GM23248 (cell line): ENCODE measurements at regions not wholly inside any gene's neighbourhood (a gene's known extent, or its start where the extent isn't known, plus 50 kb on each side); places are given as distances from the start of the nearest gene placed in this dataset.
A peak's percentile ranks its signal among the peaks of the same experiment; 100 is the strongest.

Source experiments
- DNase-seq: peaks from one replicate; pipeline ENCODE4 v3.0.0-alpha.2; 2015
- H2AFZ ChIP-seq: fragments of 200-600 bp; sonication (generic); 2 replicates; pipeline ENCODE4 v1.6.1; 2016; ENCODE audit warnings: antibody characterized with exemption
- H3F3A ChIP-seq: fragments of 200-600 bp; sonication (generic); 2 replicates; pipeline ENCODE4 v1.6.1; 2016; ENCODE audit warnings: mild to moderate bottlenecking, antibody characterized with exemption, mixed run types; ENCODE audit not compliant: insufficient read depth
- H3K27ac ChIP-seq: fragments of 200-600 bp; sonication (generic); 2 replicates; pipeline ENCODE4 v1.5.1; 2016; ENCODE audit warnings: mild to moderate bottlenecking
- H3K27me3 ChIP-seq: fragments of 200-600 bp; sonication (generic); replicated peaks from 2 replicates; pipeline ENCODE4 v1.6.1; 2016; ENCODE audit warnings: mild to moderate bottlenecking; ENCODE audit not compliant: insufficient read depth
- H3K36me3 ChIP-seq: fragments of 200-600 bp; sonication (generic); 2 replicates; pipeline ENCODE4 v1.6.1; 2016; ENCODE audit warnings: low read depth, mild to moderate bottlenecking
- H3K4me1 ChIP-seq: fragments of 200-600 bp; sonication (generic); 2 replicates; pipeline ENCODE4 v1.6.1; 2016; ENCODE audit warnings: mild to moderate bottlenecking; ENCODE audit not compliant: insufficient read depth
- H3K4me2 ChIP-seq: fragments of 200-600 bp; sonication (generic); one replicate; pipeline ENCODE4 v1.6.1; 2016; ENCODE audit warnings: mild to moderate bottlenecking; ENCODE audit not compliant: unreplicated experiment
- H3K4me3 ChIP-seq: fragments of 200-600 bp; sonication (generic); 2 replicates; pipeline ENCODE4 v1.5.1; 2016; ENCODE audit warnings: mild to moderate bottlenecking
- H3K79me2 ChIP-seq: fragments of 200-600 bp; sonication (generic); 2 replicates; pipeline ENCODE4 v1.6.1; 2016; ENCODE audit warnings: mild to moderate bottlenecking; ENCODE audit not compliant: insufficient read depth
- H3K9ac ChIP-seq: fragments of 200-600 bp; sonication (generic); 2 replicates; pipeline ENCODE4 v1.6.1; 2016; ENCODE audit warnings: mild to moderate bottlenecking
- H3K9me2 ChIP-seq: fragments of 200-600 bp; sonication (generic); 2 replicates; pipeline ENCODE4 v1.6.1; 2016; ENCODE audit warnings: mixed run types, mild to moderate bottlenecking, moderate library complexity; ENCODE audit not compliant: insufficient read depth
- H3K9me3 ChIP-seq: fragments of 200-600 bp; sonication (generic); one replicate; pipeline ENCODE4 v1.6.1; 2017; ENCODE audit warnings: low read depth
- H4K20me1 ChIP-seq: fragments of 200-600 bp; sonication (generic); 2 replicates; pipeline ENCODE4 v1.6.0; 2016; ENCODE audit not compliant: insufficient read depth
- EZH2 ChIP-seq: fragments of 200-600 bp; sonication (generic); IDR thresholded peaks from 2 replicates; pipeline ENCODE4 v1.6.1; 2018; ENCODE audit warnings: antibody characterized with exemption, mild to moderate bottlenecking; ENCODE audit not compliant: insufficient read depth, poor library complexity, severe bottlenecking
- EZH2phosphoT487 ChIP-seq: fragments of 200-600 bp; sonication (generic); IDR thresholded peaks from 2 replicates; pipeline ENCODE4 v1.6.1; 2018; ENCODE audit warnings: antibody characterized with exemption, moderate library complexity, mild to moderate bottlenecking, low read depth; ENCODE audit not compliant: insufficient read depth
- WGBS, 2 experiments: methylation state at CpG; one replicate each; pipeline ENCODE4 v1.1.6; 2015 to 2017; ENCODE audit warnings: low lambda C conversion rate in 2 of 2, low coverage in 1 of 2; ENCODE audit errors: missing lambda C conversion rate in 2 of 2; 5-methylcytosine and 5-hydroxymethylcytosine counted together
- in situ Hi-C: fragments of 300-500 bp; cut with MboI; formaldehyde crosslinking; loops from 2 replicates; pipeline ENCODE4 v1.15.0; 2020

GRCh38 chr10:60649485-60650377 is 128.5 kb upstream of the CDK1 start:
- H3K4me1 ChIP-seq = no peaks in the 10 kb centered on the region
- no peak overlapping the region for H2AFZ ChIP-seq
- H3K9me3 ChIP-seq = no peaks in the 10 kb centered on the region
- no peaks in the 10 kb centered on the region for H3K27me3 ChIP-seq
- no peak overlapping the region for H3K27ac ChIP-seq
- no peak overlapping the region for H3K4me3 ChIP-seq
- no peak for DNase-seq
- no peaks in the 10 kb centered on the region for H3K36me3 ChIP-seq
- H3F3A ChIP-seq = no peaks in the 10 kb centered on the region
- H3K9me2 ChIP-seq = no peaks in the 10 kb centered on the region
- H4K20me1 ChIP-seq = no peaks in the 10 kb centered on the region
- no peak overlapping the region for H3K4me2 ChIP-seq
- in situ Hi-C loops = loop anchor here (5.0 kb wide), 1 partner anchor 207 kb away; no protein-coding TSS in a partner anchor
- no peak for TF ChIP-seq EZH2phosphoT487
- H3K9ac ChIP-seq = no peak overlapping the region
- H3K79me2 ChIP-seq = no peaks in the 10 kb centered on the region
- 70 to 75% methylated on average over 4 of the region's 4 CpGs for WGBS, 2 experiments

GRCh38 chr10:60648761-60649160 is 129.5 kb upstream of the CDK1 start:
- DNase-seq = no peak
- H3K27me3 ChIP-seq = no peaks in the 10 kb centered on the region
- H3K9me3 ChIP-seq = no peaks in the 10 kb centered on the region
- no peaks in the 10 kb centered on the region for H3K9me2 ChIP-seq
- no peaks in the 10 kb centered on the region for H4K20me1 ChIP-seq
- no peak for TF ChIP-seq EZH2phosphoT487
- in situ Hi-C loops = no loop called here
- H3K36me3 ChIP-seq = no peaks in the 10 kb centered on the region
- no peaks in the 10 kb centered on the region; the same call in 1 of the 2 replicates for H3K4me1 ChIP-seq
- no peaks in the 10 kb centered on the region for H3K79me2 ChIP-seq
- WGBS, 2 experiments = 66 to 67% methylated on average over 2 of the region's 2 CpGs
- no peak overlapping the region for H3K9ac ChIP-seq
- H2AFZ ChIP-seq = no peak overlapping the region
- no peaks in the 10 kb centered on the region for H3F3A ChIP-seq
- H3K27ac ChIP-seq = no peak overlapping the region
- no peak overlapping the region for H3K4me3 ChIP-seq
- H3K4me2 ChIP-seq = no peak overlapping the region

GRCh38 chr10:60646966-60647796 is 131.1 kb upstream of the CDK1 start:
- no peaks in the 10 kb centered on the region for H3K79me2 ChIP-seq
- no peak overlapping the region for H3K4me2 ChIP-seq
- H3K4me1 ChIP-seq = no peaks in the 10 kb centered on the region; the same call in 1 of the 2 replicates
- H4K20me1 ChIP-seq = no peaks in the 10 kb centered on the region
- H3K27me3 ChIP-seq = no peaks in the 10 kb centered on the region
- no peaks in the 10 kb centered on the region for H3K9me2 ChIP-seq
- no peaks in the 10 kb centered on the region for H3K9me3 ChIP-seq
- TF ChIP-seq EZH2 (no peak), EZH2phosphoT487 (no peak)
- H3K27ac ChIP-seq = no peak overlapping the region
- WGBS, 2 experiments = 4 to 8% methylated on average over 6 of the region's 6 CpGs
- H2AFZ ChIP-seq = 0 out of 2 replicates have a peak overlapping the region, but pooled peaks have one; percentile 18
- H3K36me3 ChIP-seq = no peaks in the 10 kb centered on the region
- H3K4me3 ChIP-seq = no peak overlapping the region
- no peak overlapping the region for H3K9ac ChIP-seq
- DNase-seq = peak; percentile 73
- in situ Hi-C loops = no loop called here
- no peaks in the 10 kb centered on the region for H3F3A ChIP-seq

GRCh38 chr10:60645980-60646379 is 132.3 kb upstream of the CDK1 start:
- Histone ChIP-seq H3K4me2 (no peak overlapping the region), H3K36me3 (no peaks in the 10 kb centered on the region), H3K9ac (no peak overlapping the region), H3K4me1 (no peaks in the 10 kb centered on the region; the same call in 1 of the 2 replicates), H3F3A (no peaks in the 10 kb centered on the region), H3K9me3 (no peaks in the 10 kb centered on the region), H3K4me3 (no peak overlapping the region), H4K20me1 (no peaks in the 10 kb centered on the region), H2AFZ (peak overlapping the region; percentile 18; the same call in 1 of the 2 replicates), H3K27ac (no peak overlapping the region), H3K27me3 (no peaks in the 10 kb centered on the region), H3K79me2 (no peaks in the 10 kb centered on the region), H3K9me2 (no peaks in the 10 kb centered on the region)
- in situ Hi-C loops = no loop called here
- no peak for TF ChIP-seq EZH2phosphoT487
- TF ChIP-seq EZH2 = no peak
- WGBS, 2 experiments = 94 to 95% methylated on average over 2 of the region's 2 CpGs
- DNase-seq = no peak
